ENCODE measurements at regions not wholly inside any gene's neighbourhood (a gene's known extent, or its start where the extent isn't known, plus 50 kb on each side); places are given as distances from the start of the nearest gene placed in this dataset.
A peak's percentile ranks its signal among the peaks of the same experiment; 100 is the strongest.

- H2BK20ac ChIP-seq (ENCODE audit: low read depth, low read length): no peak overlapping the region
- no CpG with 5 or more reads among the region's 12 CpGs for WGBS, 2 experiments (ENCODE audit: extremely low coverage in 2 of 2, insufficient read length in 1 of 2)
- peak; percentile 87 for DNase-seq
- H3K27ac ChIP-seq (ENCODE audit: insufficient read depth, low read length): no peak overlapping the region
- no peaks in the 10 kb centered on the region for H4K20me1 ChIP-seq (ENCODE audit: insufficient read depth, low read length)
- H3K14ac ChIP-seq (replicated peaks; ENCODE audit: low read depth, low read length): no peak overlapping the region
- BruUV-seq (replicated peaks): no TSS peak
- peaks cover 4% of the 10 kb centered on the region; the same call in 1 of the 2 replicates for H3K9me1 ChIP-seq (ENCODE audit: insufficient read depth, low read length)
- in situ Hi-C loops (cut with MboI; ENCODE audit: low sequenced_read_pairs) (loop anchor here (10.0 kb wide), 2 partner anchors 504 to 534 kb away; no protein-coding TSS in a partner anchor), intact Hi-C loops (cut with micrococcal nuclease) (loop anchor here (1.0 to 10.0 kb wide), 7 partner anchors 287 to 834 kb away; partner anchors contain the start of gene FBXO38), dilution Hi-C loops (cut with HindIII; ENCODE audit: low sequenced_read_pairs, unreplicated experiment) (no loop called here)
- no peak overlapping the region for H4K91ac ChIP-seq (ENCODE audit: insufficient read depth, low read depth, low read length)
- peak overlapping the region; percentile 63; the same call in 1 of the 2 replicates for H3K4me2 ChIP-seq (ENCODE audit: low read depth, low read length)
- CTCF ChIA-PET: interaction anchor here (0.5 to 2.6 kb wide), 53 partner anchors 9 to 873 kb away, joined by 3 to 59 read pairs (median 4); no protein-coding TSS in a partner anchor
- no peak overlapping the region for H2AK9ac ChIP-seq (replicated peaks; ENCODE audit: low read depth, low read length, poor library complexity)
- no peak overlapping the region for H4K5ac ChIP-seq (ENCODE audit: low read depth, low read length)
- ATAC-seq (ENCODE audit: low read depth): peak; percentile 88
- H3K18ac ChIP-seq (ENCODE audit: low read depth, low read length): no peak overlapping the region
- H3K56ac ChIP-seq (ENCODE audit: extremely low read depth, insufficient read depth, low read length): no peak overlapping the region
- H2BK15ac ChIP-seq (ENCODE audit: low read depth, low read length): no peak overlapping the region
- H3K4me3 ChIP-seq (ENCODE audit: insufficient read depth, low read depth, low read length): no peak overlapping the region; the same call in 1 of the 2 replicates
- H3K79me1 ChIP-seq (ENCODE audit: low read depth in 1 of 2, low read length in 2 of 2): no peaks in the 10 kb centered on the region
- no peak overlapping the region for H3K9ac ChIP-seq (ENCODE audit: low read depth, low read length)
- POLR2A ChIA-PET (ENCODE audit: unreplicated experiment): no interaction called here
- no peaks in the 10 kb centered on the region for H3K9me3 ChIP-seq (ENCODE audit: control insufficient read depth, insufficient read depth, low read length)
- H3K4me1 ChIP-seq (ENCODE audit: control insufficient read depth, insufficient read depth, low read length): peaks cover 11% of the 10 kb centered on the region
- H2BK120ac ChIP-seq (ENCODE audit: low read depth, low read length): no peak overlapping the region
- H4K8ac ChIP-seq (ENCODE audit: low read depth in 2 of 2, low read length in 2 of 2): peak overlapping the region in 1 of 2 experiments; percentile 43; a peak in 1 of 4 replicates
- TF ChIP-seq CEBPB (IDR thresholded peaks at IDR 0.05; ENCODE audit: low read depth, low read length) (peak; percentile 34; the same call in 1 of the 2 replicates), CTCF (conservative IDR thresholded peaks at IDR 0.05; ENCODE audit: low read depth, low read length) (peak; percentile 100), ELK1 (IDR thresholded peaks at IDR 0.05; ENCODE audit: borderline replicate concordance, low read depth, low read length) (no peak), CHD1 (IDR thresholded peaks at IDR 0.05; ENCODE audit: low read depth, low read length) (no peak), SMC3 (IDR thresholded peaks at IDR 0.05; ENCODE audit: low read depth, low read length) (peak; percentile 91), RAD21 (IDR thresholded peaks at IDR 0.05; ENCODE audit: low read length) (peak; percentile 87)
- no peak overlapping the region for H2AK5ac ChIP-seq (ENCODE audit: low read depth, low read length)
- peaks cover 5% of the 10 kb centered on the region for H3K27me3 ChIP-seq (ENCODE audit: control insufficient read depth, insufficient read depth, low read length)
- no peak overlapping the region for H3K4ac ChIP-seq (ENCODE audit: low read depth, low read length)
- H3K23ac ChIP-seq (ENCODE audit: low read depth, low read length): no peak overlapping the region
- H2BK5ac ChIP-seq (ENCODE audit: low read depth, low read length, poor library complexity, severe bottlenecking): no peak overlapping the region
- H3K36me3 ChIP-seq (ENCODE audit: control insufficient read depth, insufficient read depth, low read length): no peaks in the 10 kb centered on the region
- no peak overlapping the region for H2AFZ ChIP-seq (replicated peaks; ENCODE audit: low read length, poor library complexity)
Observed at GRCh38 chr5:148730942-148731898, 76.9 kb upstream of the HTR4 start.
